A673 (cell line): ENCODE measurements at regions not wholly inside any gene's neighbourhood (a gene's known extent, or its start where the extent isn't known, plus 50 kb on each side); places are given as distances from the start of the nearest gene placed in this dataset.

Experiments used
- BruUV-seq: library from RNA; stranded (reverse); fragments of 400-500 nt; replicated peaks from 2 replicates; lab custom pipeline; 2021; lab: Mats Ljungman, UMichigan
- CTCF ChIA-PET: fragments of 300-600 bp; sonication (Branson Sonifier 250); formaldehyde crosslinking; loops from one replicate; lab custom pipeline; 2022; ENCODE audit warnings: antibody characterized with exemption; lab: Charles Lee
- POLR2A ChIA-PET: fragments of 300-600 bp; sonication (Branson Sonifier 250); formaldehyde crosslinking; loops from one replicate; lab custom pipeline; 2022; ENCODE audit warnings: antibody characterized with exemption; ENCODE audit not compliant: low non-redundant PET; lab: Charles Lee
- DNase-seq: peaks from one replicate; pipeline ENCODE4 v3.0.0-alpha.2; 2015; ENCODE audit warnings: low spot score
- H3K27ac ChIP-seq: fragments of 200-600 bp; sonication (generic); 2 replicates; pipeline ENCODE4 v1.5.1; 2016; ENCODE audit warnings: mixed run types, low read depth, mild to moderate bottlenecking, mixed read lengths, antibody characterized with exemption, low read length; ENCODE audit not compliant: poor library complexity, severe bottlenecking
- H3K27me3 ChIP-seq: fragments of 200-600 bp; sonication (generic); replicated peaks from 2 replicates; pipeline ENCODE4 v1.6.1; 2017; ENCODE audit warnings: mixed run types, low read depth, mild to moderate bottlenecking, mixed read lengths, antibody characterized with exemption, low read length; ENCODE audit not compliant: insufficient read depth, poor library complexity
- H3K36me3 ChIP-seq: fragments of 200-600 bp; sonication (generic); 2 replicates; pipeline ENCODE4 v1.6.1; 2016; ENCODE audit warnings: mixed run types, mild to moderate bottlenecking, mixed read lengths, antibody characterized with exemption, low read length; ENCODE audit not compliant: insufficient read depth, poor library complexity, severe bottlenecking
- H3K4me1 ChIP-seq: fragments of 200-600 bp; sonication (generic); 2 replicates; pipeline ENCODE4 v1.6.1; 2017; ENCODE audit warnings: mixed run types, mild to moderate bottlenecking, mixed read lengths, antibody characterized with exemption, low read length; ENCODE audit not compliant: insufficient read depth, poor library complexity, severe bottlenecking
- H3K4me3 ChIP-seq: fragments of 200-600 bp; sonication (generic); 2 replicates; pipeline ENCODE4 v1.5.1; 2016; ENCODE audit warnings: low read depth, mixed run types, mild to moderate bottlenecking, mixed read lengths, low read length; ENCODE audit not compliant: poor library complexity, severe bottlenecking
- H3K9me3 ChIP-seq: fragments of 200-600 bp; sonication (generic); 2 replicates; pipeline ENCODE4 v1.6.1; 2016; ENCODE audit warnings: mixed run types, low read depth, mild to moderate bottlenecking, mixed read lengths, antibody characterized with exemption, low read length; ENCODE audit not compliant: poor library complexity, severe bottlenecking
- CTCF ChIP-seq: fragments of 300-800, 200-600 bp; sonication (generic); conservative IDR thresholded peaks from 2 replicates; pipeline ENCODE4 v1.5.1; 2017; ENCODE audit warnings: low read depth, mild to moderate bottlenecking, antibody characterized with exemption, low read length, moderate library complexity, mixed read lengths
- EZH2 ChIP-seq: fragments of 200-600 bp; sonication (generic); IDR thresholded peaks from 2 replicates; pipeline ENCODE4 v1.6.1; 2017; ENCODE audit warnings: borderline replicate concordance, low read depth, mild to moderate bottlenecking, mixed read lengths, antibody characterized with exemption, low read length; ENCODE audit not compliant: poor library complexity, severe bottlenecking
- intact Hi-C: fragments of 100-400 bp; cut with micrococcal nuclease; formaldehyde crosslinking; loops from one replicate; pipeline ENCODE4 v1.10.0; 2022; ENCODE audit not compliant: unreplicated experiment

- intact Hi-C loops = no loop called here
- ChIA-PET POLR2A (no interaction called here), CTCF (no interaction called here)
- no peak overlapping the region for H3K4me3 ChIP-seq
- BruUV-seq = no TSS peak
- H3K36me3 ChIP-seq = no peaks in the 10 kb centered on the region
- H3K27ac ChIP-seq = no peak overlapping the region
- peak; percentile 29 for DNase-seq
- no peak for TF ChIP-seq EZH2
- TF ChIP-seq CTCF = no peak
- no peaks in the 10 kb centered on the region for H3K9me3 ChIP-seq
- H3K27me3 ChIP-seq = no peaks in the 10 kb centered on the region
- H3K4me1 ChIP-seq = no peaks in the 10 kb centered on the region
Observed at GRCh38 chr7:84783141-84783778, 403.6 kb downstream of the SEMA3D start.

- H3K4me1 ChIP-seq = no peaks in the 10 kb centered on the region
- no peaks in the 10 kb centered on the region for H3K9me3 ChIP-seq
- intact Hi-C loops = no loop called here
- H3K36me3 ChIP-seq = no peaks in the 10 kb centered on the region
- H3K27ac ChIP-seq = no peak overlapping the region
- ChIA-PET POLR2A (no interaction called here), CTCF (no interaction called here)
- no peaks in the 10 kb centered on the region for H3K27me3 ChIP-seq
- H3K4me3 ChIP-seq = no peak overlapping the region
- no peak for DNase-seq
- TF ChIP-seq CTCF (no peak), EZH2 (no peak)
- no TSS peak for BruUV-seq
Observed at GRCh38 chr7:84781838-84782237, 405.0 kb downstream of the SEMA3D start.

GRCh38 chr7:84780158-84781124 is 406.4 kb downstream of the SEMA3D start:
- no peak overlapping the region for H3K4me3 ChIP-seq
- intact Hi-C loops = no loop called here
- TF ChIP-seq CTCF (no peak), EZH2 (no peak)
- POLR2A ChIA-PET = no interaction called here
- DNase-seq = no peak
- H3K36me3 ChIP-seq = no peaks in the 10 kb centered on the region
- H3K27ac ChIP-seq = no peak overlapping the region
- no TSS peak for BruUV-seq
- CTCF ChIA-PET = no interaction called here
- no peaks in the 10 kb centered on the region for H3K27me3 ChIP-seq
- H3K9me3 ChIP-seq = no peaks in the 10 kb centered on the region
- H3K4me1 ChIP-seq = no peaks in the 10 kb centered on the region
